Fibroblast of lung (primary cell): ENCODE measurements at regions not wholly inside any gene's neighbourhood (a gene's known extent, or its start where the extent isn't known, plus 50 kb on each side); places are given as distances from the start of the nearest gene placed in this dataset.

Experiments
- DNase-seq, 2 donors: peaks; one replicate each; pipeline versions ENCODE4 v3.0.0 to v3.0.0-alpha.2; 2010; ENCODE audit warnings: low read depth in 2 of 2
- H2AFZ ChIP-seq: 2 replicates; pipeline ENCODE4 v1.5.1; 2012; ENCODE audit warnings: low read length, control low read depth, inconsistent platforms
- H3K27ac ChIP-seq: 2 replicates; pipeline ENCODE4 v1.5.1; 2011; ENCODE audit warnings: low read length, control low read depth; ENCODE audit not compliant: insufficient read depth
- H3K27me3 ChIP-seq: 2 replicates; pipeline ENCODE4 v1.5.1; 2011; ENCODE audit warnings: mild to moderate bottlenecking, low read length; ENCODE audit not compliant: control insufficient read depth, insufficient read depth
- H3K36me3 ChIP-seq: 2 replicates; pipeline ENCODE4 v1.5.1; 2011; ENCODE audit warnings: low read length; ENCODE audit not compliant: control insufficient read depth, insufficient read depth
- H3K4me1 ChIP-seq: 2 replicates; pipeline ENCODE4 v1.5.1; 2011; ENCODE audit warnings: low read length; ENCODE audit not compliant: control insufficient read depth, insufficient read depth; ENCODE audit errors: extremely low read depth
- H3K4me2 ChIP-seq: 2 replicates; pipeline ENCODE4 v1.5.1; 2011; ENCODE audit warnings: low read length, control low read depth; ENCODE audit not compliant: insufficient read depth; ENCODE audit errors: extremely low read depth
- H3K4me3 ChIP-seq, 4 experiments: fragments of 200-600 bp in 1 of 4; sonication (generic) in 1 of 4; replicated peaks in 1 of 4; 2 replicates each; pipeline ENCODE4 v1.5.1; 2011 to 2016; ENCODE audit warnings: low read length in 4 of 4, low read depth in 3 of 4, mild to moderate bottlenecking in 3 of 4, control low read depth in 2 of 4, inconsistent platforms in 1 of 4, mixed read lengths in 1 of 4; ENCODE audit not compliant: insufficient read depth in 1 of 4; ENCODE audit errors: control extremely low read depth in 1 of 4
- H3K79me2 ChIP-seq: 2 replicates; pipeline ENCODE4 v1.5.1; 2012; ENCODE audit warnings: mild to moderate bottlenecking, low read length, inconsistent platforms; ENCODE audit not compliant: control insufficient read depth, insufficient read depth
- H3K9ac ChIP-seq: 2 replicates; pipeline ENCODE4 v1.5.1; 2011; ENCODE audit warnings: mild to moderate bottlenecking, low read length, control low read depth; ENCODE audit not compliant: insufficient read depth
- H3K9me3 ChIP-seq: 2 replicates; pipeline ENCODE4 v1.5.1; 2012; ENCODE audit warnings: low read depth, low read length; ENCODE audit not compliant: control insufficient read depth, insufficient read depth
- H4K20me1 ChIP-seq: 2 replicates; pipeline ENCODE4 v1.5.1; 2011; ENCODE audit warnings: low read length; ENCODE audit not compliant: control insufficient read depth, insufficient read depth; ENCODE audit errors: extremely low read depth
- CTCF ChIP-seq, 2 donors: IDR thresholded peaks in 1 of 2; conservative IDR thresholded peaks in 1 of 2; 1 replicate in 1 of 2; 2 replicates in 1 of 2; pipeline ENCODE4 v1.5.1; 2011 to 2012; ENCODE audit warnings: low read length in 2 of 2, control low read depth in 1 of 2, inconsistent platforms in 1 of 2, low read depth in 1 of 2, mild to moderate bottlenecking in 1 of 2
- EZH2 ChIP-seq: IDR thresholded peaks from 2 replicates; pipeline ENCODE4 v1.5.1; 2012; ENCODE audit warnings: low read length, control low read depth, mild to moderate bottlenecking; ENCODE audit errors: missing control alignments

- no peak overlapping the region for H2AFZ ChIP-seq
- no peaks in the 10 kb centered on the region for H4K20me1 ChIP-seq
- H3K36me3 ChIP-seq = no peaks in the 10 kb centered on the region
- no peaks in the 10 kb centered on the region for H3K9me3 ChIP-seq
- peaks cover 10% of the 10 kb centered on the region for H3K4me1 ChIP-seq
- no peaks in the 10 kb centered on the region for H3K79me2 ChIP-seq
- H3K9ac ChIP-seq = no peak overlapping the region
- H3K27me3 ChIP-seq = no peaks in the 10 kb centered on the region
- TF ChIP-seq EZH2 (no peak), CTCF (conservative IDR thresholded peaks at IDR 0.05 in 1 of 2, IDR thresholded peaks at IDR 0.05 in 1 of 2; ENCODE audit: low read depth in 1 of 2, low read length in 2 of 2) (no peak)
- no peak overlapping the region for H3K27ac ChIP-seq
- DNase-seq = no peak
- no peak overlapping the region for H3K4me2 ChIP-seq
- H3K4me3 ChIP-seq = no peak overlapping the region
Observed at GRCh38 chr1:245094092-245094491, 60.7 kb upstream of the KIF26B start.

GRCh38 chr1:245092638-245092976 is 62.2 kb upstream of the KIF26B start:
- Histone ChIP-seq H2AFZ (no peak overlapping the region), H3K4me1 (peaks cover 10% of the 10 kb centered on the region), H3K9ac (no peak overlapping the region), H3K4me3 (no peak overlapping the region), H4K20me1 (no peaks in the 10 kb centered on the region), H3K9me3 (no peaks in the 10 kb centered on the region), H3K27me3 (no peaks in the 10 kb centered on the region), H3K79me2 (no peaks in the 10 kb centered on the region), H3K27ac (peak overlapping the region; percentile 81), H3K4me2 (no peak overlapping the region), H3K36me3 (no peaks in the 10 kb centered on the region)
- TF ChIP-seq EZH2 (no peak), CTCF (conservative IDR thresholded peaks at IDR 0.05 in 1 of 2, IDR thresholded peaks at IDR 0.05 in 1 of 2; ENCODE audit: low read depth in 1 of 2, low read length in 2 of 2) (no peak)
- no peak for DNase-seq

GRCh38 chr1:245091818-245092637 is 62.8 kb upstream of the KIF26B start:
- Histone ChIP-seq H3K4me1 (peaks cover 10% of the 10 kb centered on the region), H2AFZ (peak overlapping the region; percentile 53), H3K9ac (peak overlapping the region; percentile 24), H3K27me3 (no peaks in the 10 kb centered on the region), H3K79me2 (no peaks in the 10 kb centered on the region), H3K27ac (peak overlapping the region; percentile 81), H3K4me2 (no peak overlapping the region), H3K9me3 (no peaks in the 10 kb centered on the region), H3K4me3 (no peak overlapping the region), H3K36me3 (no peaks in the 10 kb centered on the region), H4K20me1 (no peaks in the 10 kb centered on the region)
- DNase-seq = peak; percentile 91 to 99
- TF ChIP-seq CTCF (conservative IDR thresholded peaks at IDR 0.05 in 1 of 2, IDR thresholded peaks at IDR 0.05 in 1 of 2; ENCODE audit: low read depth in 1 of 2, low read length in 2 of 2) = no peak
- no peak for TF ChIP-seq EZH2
